22Rv1 (cell line): ENCODE measurements at regions not wholly inside any gene's neighbourhood (a gene's known extent, or its start where the extent isn't known, plus 50 kb on each side); places are given as distances from the start of the nearest gene placed in this dataset.
A peak's percentile ranks its signal among the peaks of the same experiment; 100 is the strongest.

Experiments
- H3K27ac ChIP-seq: fragments of 450-650 bp; 2 replicates; pipeline ENCODE4 v1.5.1; 2017
- ZFX ChIP-seq: fragments of 450-650 bp; IDR thresholded peaks from 2 replicates; pipeline ENCODE4 v1.6.1; 2017; ENCODE audit warnings: antibody characterized with exemption, borderline replicate concordance
- TF ChIP-seq, protein P1 (sequence below): fragments of 450-650 bp; IDR thresholded peaks from 2 replicates; pipeline ENCODE4 v1.5.1; 2017; ENCODE audit warnings: mild to moderate bottlenecking

DNA sequence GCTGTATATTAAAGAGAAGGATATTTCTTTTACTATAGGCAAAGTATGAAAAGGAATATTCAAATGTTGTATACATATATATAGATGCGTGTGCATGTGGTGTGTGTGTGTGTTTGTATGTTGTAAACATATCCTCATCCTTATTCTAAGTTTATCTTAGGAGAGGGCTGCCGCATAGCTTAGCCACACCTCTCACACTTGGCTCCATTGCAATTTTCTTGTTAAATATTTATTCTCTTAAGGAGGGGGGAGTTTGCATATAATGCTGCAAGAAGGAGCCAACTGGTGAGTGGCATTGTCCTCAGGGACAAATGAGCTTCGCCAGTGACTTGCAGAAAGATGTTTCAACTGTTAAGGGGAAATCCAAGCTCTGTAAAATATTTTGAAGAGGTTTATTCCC is 360.1 kb upstream of the RND3 start:
- H3K27ac ChIP-seq: peak overlapping the region; percentile 38; the same call in 1 of the 2 replicates
- TF ChIP-seq, protein P1, sequence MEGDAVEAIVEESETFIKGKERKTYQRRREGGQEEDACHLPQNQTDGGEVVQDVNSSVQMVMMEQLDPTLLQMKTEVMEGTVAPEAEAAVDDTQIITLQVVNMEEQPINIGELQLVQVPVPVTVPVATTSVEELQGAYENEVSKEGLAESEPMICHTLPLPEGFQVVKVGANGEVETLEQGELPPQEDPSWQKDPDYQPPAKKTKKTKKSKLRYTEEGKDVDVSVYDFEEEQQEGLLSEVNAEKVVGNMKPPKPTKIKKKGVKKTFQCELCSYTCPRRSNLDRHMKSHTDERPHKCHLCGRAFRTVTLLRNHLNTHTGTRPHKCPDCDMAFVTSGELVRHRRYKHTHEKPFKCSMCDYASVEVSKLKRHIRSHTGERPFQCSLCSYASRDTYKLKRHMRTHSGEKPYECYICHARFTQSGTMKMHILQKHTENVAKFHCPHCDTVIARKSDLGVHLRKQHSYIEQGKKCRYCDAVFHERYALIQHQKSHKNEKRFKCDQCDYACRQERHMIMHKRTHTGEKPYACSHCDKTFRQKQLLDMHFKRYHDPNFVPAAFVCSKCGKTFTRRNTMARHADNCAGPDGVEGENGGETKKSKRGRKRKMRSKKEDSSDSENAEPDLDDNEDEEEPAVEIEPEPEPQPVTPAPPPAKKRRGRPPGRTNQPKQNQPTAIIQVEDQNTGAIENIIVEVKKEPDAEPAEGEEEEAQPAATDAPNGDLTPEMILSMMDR: no peak

DNA sequence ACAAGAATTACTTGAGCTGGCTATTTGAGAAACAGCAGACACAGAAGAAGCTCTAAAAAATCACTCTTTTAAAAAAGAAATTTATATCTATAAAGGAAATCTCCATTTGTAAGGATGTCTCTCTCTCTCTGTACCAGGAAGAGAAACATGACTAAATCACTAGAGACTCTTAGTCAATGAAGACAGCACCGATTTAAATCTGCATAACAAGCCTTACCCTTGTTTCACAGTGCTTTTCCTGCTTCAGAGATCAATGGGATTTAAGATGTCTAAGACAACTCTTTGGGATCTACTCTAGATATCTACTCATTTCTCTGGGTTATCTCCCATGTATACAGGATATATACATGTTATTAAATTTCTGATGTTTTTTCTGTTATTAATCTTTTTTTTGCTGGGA is 359.2 kb upstream of the RND3 start:
- TF ChIP-seq ZFX: no peak
- TF ChIP-seq, protein P1: no peak
- no peak overlapping the region for H3K27ac ChIP-seq

DNA sequence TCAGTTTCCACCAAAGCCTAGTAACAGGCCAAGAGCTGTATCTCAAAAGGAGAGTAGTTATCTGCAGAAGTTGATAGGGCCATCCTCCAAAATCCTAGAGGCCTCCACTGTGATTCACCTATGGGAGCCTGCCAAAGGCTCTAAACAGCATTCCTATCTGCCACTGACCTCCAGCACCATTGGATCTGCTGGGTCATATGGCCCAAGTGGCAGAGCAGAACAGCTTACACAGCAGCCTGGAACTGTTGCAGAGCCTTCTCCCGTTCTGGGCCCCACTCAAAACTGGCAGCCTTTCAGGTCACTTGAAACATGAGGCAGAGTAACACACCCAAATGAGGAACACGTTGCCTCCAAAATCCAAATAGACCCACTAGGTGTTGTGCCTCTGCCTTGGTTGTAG is 345.2 kb upstream of the RND3 start:
- H3K27ac ChIP-seq: no peak overlapping the region
- TF ChIP-seq ZFX: no peak
- TF ChIP-seq, protein P1: no peak

DNA sequence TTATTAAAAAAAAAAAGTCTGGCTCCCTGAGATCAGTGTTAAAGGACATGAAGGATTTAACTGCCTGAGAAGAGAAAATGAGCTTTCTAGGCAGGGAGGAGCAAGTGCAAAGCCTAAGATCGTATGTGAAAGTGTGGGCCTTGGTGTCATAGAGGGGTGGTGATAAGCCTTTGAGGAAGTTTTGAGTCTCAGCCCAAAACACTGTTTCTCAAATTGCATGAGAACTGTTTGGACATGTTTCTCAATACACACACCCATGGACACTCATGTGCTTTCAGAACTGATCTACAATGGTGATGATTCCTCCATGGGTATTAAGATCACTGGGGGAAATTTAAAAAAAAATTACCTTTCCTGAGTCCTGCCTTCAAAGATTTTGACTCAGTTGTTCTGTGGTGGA is 336.7 kb upstream of the RND3 start:
- H3K27ac ChIP-seq: no peak overlapping the region
- TF ChIP-seq, protein P1: no peak
- no peak for TF ChIP-seq ZFX

DNA sequence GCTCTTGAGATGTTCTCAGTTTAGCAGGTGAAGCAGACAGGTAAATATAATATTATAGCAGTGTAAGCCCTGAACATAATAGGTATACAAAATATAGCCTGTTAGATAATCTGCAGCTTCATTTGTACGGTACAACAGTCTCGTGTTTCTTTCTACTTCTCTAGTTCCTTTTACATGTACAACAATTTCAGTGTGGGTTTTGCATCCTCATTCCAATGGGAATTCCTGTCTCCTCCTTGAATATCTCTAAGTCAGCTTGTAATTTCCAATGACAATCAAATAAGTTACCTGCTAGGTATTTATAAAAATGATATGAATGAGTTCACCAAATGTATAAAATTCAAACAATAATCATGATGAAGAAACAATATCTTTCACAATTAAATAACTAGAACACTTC is 330.0 kb upstream of the RND3 start:
- TF ChIP-seq ZFX: no peak
- TF ChIP-seq, protein P1: no peak
- no peak overlapping the region for H3K27ac ChIP-seq

DNA sequence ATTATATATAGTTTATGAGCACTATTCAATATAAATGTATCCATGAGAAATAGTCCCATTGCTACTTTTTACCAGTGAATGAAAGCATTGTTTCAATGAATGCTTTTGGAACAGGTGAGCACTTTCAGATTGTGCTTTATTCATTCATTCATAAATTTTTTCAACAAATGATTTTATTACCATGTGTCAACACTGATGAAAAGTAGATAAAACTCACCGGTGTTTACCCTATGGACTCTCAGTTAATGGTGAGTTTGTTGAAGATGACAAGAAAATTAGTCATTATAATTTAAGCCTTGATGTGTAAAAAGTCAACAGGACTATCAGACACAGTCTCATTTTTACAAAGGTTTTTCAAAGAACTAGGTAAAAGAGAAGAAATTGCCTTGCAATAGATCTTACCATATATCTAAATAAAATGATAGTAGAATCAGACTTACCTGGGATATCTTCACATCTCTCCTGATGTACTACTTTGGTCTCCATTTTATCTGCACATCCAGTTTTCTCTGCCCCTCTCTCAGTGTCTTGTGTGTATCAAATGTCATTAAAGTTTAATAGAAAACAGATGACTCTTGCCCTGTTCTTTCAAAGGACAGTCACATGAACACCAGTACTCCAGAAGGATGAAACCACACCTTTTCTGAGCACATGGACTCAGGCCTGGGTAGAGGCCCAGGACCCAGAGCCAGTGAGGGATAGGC is 325.3 kb upstream of the RND3 start:
- H3K27ac ChIP-seq: no peak overlapping the region
- TF ChIP-seq, protein P1: no peak
- no peak for TF ChIP-seq ZFX

DNA sequence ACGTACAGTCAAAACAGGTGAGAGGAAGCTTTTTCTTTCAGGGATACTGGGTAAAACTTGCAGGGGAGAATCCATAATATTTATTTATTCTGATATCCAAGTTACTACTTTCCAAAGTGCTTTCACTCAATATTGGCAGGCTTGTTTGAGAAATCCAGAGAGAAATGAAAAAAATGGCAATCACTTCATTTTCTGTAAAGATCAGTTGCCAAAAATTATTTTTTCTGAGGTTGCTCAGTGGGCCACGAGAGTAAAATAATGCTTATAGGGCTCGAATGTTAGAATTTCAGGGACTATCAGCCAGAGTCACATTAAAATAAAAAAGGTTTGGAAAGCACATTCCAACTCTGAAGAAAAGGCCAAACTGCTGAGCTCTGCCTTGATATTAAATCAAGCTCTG is 324.6 kb upstream of the RND3 start:
- TF ChIP-seq ZFX: no peak
- TF ChIP-seq, protein P1: no peak
- H3K27ac ChIP-seq: no peak overlapping the region
